ENCODE measurements at regions not wholly inside any gene's neighbourhood (a gene's known extent, or its start where the extent isn't known, plus 50 kb on each side); places are given as distances from the start of the nearest gene placed in this dataset.

GRCh38 chr4:13169731-13170525, 314.2 kb downstream of the RAB28 start:
- H3K27ac ChIP-seq (ENCODE audit: poor library complexity, severe bottlenecking) = no peak overlapping the region
- no peak for TF ChIP-seq CTCF (IDR thresholded peaks at IDR 0.05; ENCODE audit: poor library complexity, severe bottlenecking)
- no peaks in the 10 kb centered on the region for H3K27me3 ChIP-seq (ENCODE audit: insufficient read depth, poor library complexity, severe bottlenecking)
- H3K4me1 ChIP-seq (ENCODE audit: insufficient read depth, poor library complexity, severe bottlenecking) = no peaks in the 10 kb centered on the region
- H3K9me3 ChIP-seq (ENCODE audit: severe bottlenecking) = no peaks in the 10 kb centered on the region
- ATAC-seq (ENCODE audit: low read depth) = no peak
- H3K4me3 ChIP-seq (ENCODE audit: severe bottlenecking) = no peak overlapping the region
- H3K36me3 ChIP-seq (ENCODE audit: low read depth) = no peaks in the 10 kb centered on the region
- DNase-seq (ENCODE audit: low spot score) = no peak

DNA sequence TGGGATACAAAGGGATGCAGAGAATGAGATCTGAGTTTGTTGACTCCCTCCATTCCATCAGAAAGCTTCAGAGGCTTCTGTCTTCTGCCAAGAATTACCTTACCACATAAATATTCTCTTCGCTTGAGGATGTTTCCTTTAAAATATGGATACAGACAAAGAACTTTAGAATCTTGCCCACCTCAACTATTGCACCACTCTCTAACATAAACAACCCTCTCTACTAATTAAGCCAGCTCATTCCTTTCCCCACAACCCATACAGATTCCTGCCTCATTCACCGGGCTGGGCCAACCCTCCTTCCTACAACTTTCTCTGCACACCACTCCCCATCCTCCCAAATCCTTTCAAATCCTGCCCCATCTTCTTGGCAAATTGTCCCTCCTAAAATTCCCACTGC, 315.8 kb downstream of the RAB28 start:
- no peak for TF ChIP-seq CTCF (IDR thresholded peaks at IDR 0.05; ENCODE audit: poor library complexity, severe bottlenecking)

DNA sequence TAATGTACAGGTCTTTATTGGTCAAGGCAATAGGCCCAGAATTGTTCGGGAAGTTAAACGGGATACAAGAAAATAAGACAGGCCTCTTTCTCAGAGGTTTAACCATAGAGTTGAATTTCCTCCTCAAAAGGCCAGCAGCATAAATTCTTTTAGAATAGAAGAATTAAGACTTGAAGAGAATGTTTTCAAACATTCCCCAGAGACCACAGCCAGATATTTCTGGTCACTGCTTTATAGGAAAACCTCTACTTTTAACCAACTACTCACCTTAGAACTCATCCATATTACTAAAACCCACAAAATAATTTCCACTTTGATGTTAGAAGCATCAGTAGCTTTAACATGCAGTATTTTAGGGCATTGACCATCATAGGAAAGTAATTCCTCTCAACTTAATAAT, 317.9 kb downstream of the RAB28 start:
- no peaks in the 10 kb centered on the region for H3K36me3 ChIP-seq (ENCODE audit: low read depth)
- no peak overlapping the region for H3K27ac ChIP-seq (ENCODE audit: poor library complexity, severe bottlenecking)
- no peaks in the 10 kb centered on the region for H3K27me3 ChIP-seq (ENCODE audit: insufficient read depth, poor library complexity, severe bottlenecking)
- ATAC-seq (ENCODE audit: low read depth) (no peak), DNase-seq (ENCODE audit: low spot score) (no peak)
- no peak for TF ChIP-seq CTCF (IDR thresholded peaks at IDR 0.05; ENCODE audit: poor library complexity, severe bottlenecking)
- H3K4me1 ChIP-seq (ENCODE audit: insufficient read depth, poor library complexity, severe bottlenecking) = no peaks in the 10 kb centered on the region
- H3K9me3 ChIP-seq (ENCODE audit: severe bottlenecking) = no peaks in the 10 kb centered on the region
- H3K4me3 ChIP-seq (ENCODE audit: severe bottlenecking) = no peak overlapping the region

More for the DNA sequence above, 315.8 kb downstream of the RAB28 start:
- Histone ChIP-seq H3K9me3 (ENCODE audit: severe bottlenecking) (no peaks in the 10 kb centered on the region), H3K27ac (ENCODE audit: poor library complexity, severe bottlenecking) (no peak overlapping the region), H3K4me1 (ENCODE audit: insufficient read depth, poor library complexity, severe bottlenecking) (no peaks in the 10 kb centered on the region), H3K36me3 (ENCODE audit: low read depth) (no peaks in the 10 kb centered on the region), H3K27me3 (ENCODE audit: insufficient read depth, poor library complexity, severe bottlenecking) (no peaks in the 10 kb centered on the region), H3K4me3 (ENCODE audit: severe bottlenecking) (no peak overlapping the region)
- ATAC-seq (ENCODE audit: low read depth) (no peak), DNase-seq (ENCODE audit: low spot score) (no peak)

- Histone ChIP-seq H3K4me3 (ENCODE audit: severe bottlenecking) (no peak overlapping the region), H3K9me3 (ENCODE audit: severe bottlenecking) (no peaks in the 10 kb centered on the region), H3K27ac (ENCODE audit: poor library complexity, severe bottlenecking) (no peak overlapping the region), H3K4me1 (ENCODE audit: insufficient read depth, poor library complexity, severe bottlenecking) (no peaks in the 10 kb centered on the region), H3K36me3 (ENCODE audit: low read depth) (no peaks in the 10 kb centered on the region), H3K27me3 (ENCODE audit: insufficient read depth, poor library complexity, severe bottlenecking) (no peaks in the 10 kb centered on the region)
- no peak for DNase-seq (ENCODE audit: low spot score)
- no peak for ATAC-seq (ENCODE audit: low read depth)
- TF ChIP-seq CTCF (IDR thresholded peaks at IDR 0.05; ENCODE audit: poor library complexity, severe bottlenecking) = no peak
Observed at GRCh38 chr4:13164783-13165331, 319.3 kb downstream of the RAB28 start.

GRCh38 chr4:13162886-13163285, 321.3 kb downstream of the RAB28 start:
- TF ChIP-seq CTCF (IDR thresholded peaks at IDR 0.05; ENCODE audit: poor library complexity, severe bottlenecking) = no peak
- H3K9me3 ChIP-seq (ENCODE audit: severe bottlenecking) = no peaks in the 10 kb centered on the region
- no peaks in the 10 kb centered on the region for H3K4me1 ChIP-seq (ENCODE audit: insufficient read depth, poor library complexity, severe bottlenecking)
- no peak for ATAC-seq (ENCODE audit: low read depth)
- DNase-seq (ENCODE audit: low spot score) = no peak
- no peaks in the 10 kb centered on the region for H3K27me3 ChIP-seq (ENCODE audit: insufficient read depth, poor library complexity, severe bottlenecking)
- no peaks in the 10 kb centered on the region for H3K36me3 ChIP-seq (ENCODE audit: low read depth)
- H3K4me3 ChIP-seq (ENCODE audit: severe bottlenecking) = no peak overlapping the region
- no peak overlapping the region for H3K27ac ChIP-seq (ENCODE audit: poor library complexity, severe bottlenecking)

Data from RWPE2 (cell line).